Neural progenitor cell (in vitro differentiated cells): ENCODE measurements at regions not wholly inside any gene's neighbourhood (a gene's known extent, or its start where the extent isn't known, plus 50 kb on each side); places are given as distances from the start of the nearest gene placed in this dataset.

Source experiments
- DNase-seq: peaks from one replicate; pipeline ENCODE4 v3.0.0-alpha.2; 2016; ENCODE audit warnings: low spot score
- H2AFZ ChIP-seq: fragments of 200-600 bp; sonication (generic); replicated peaks from 2 replicates; pipeline ENCODE4 v1.6.1; 2016; ENCODE audit warnings: antibody characterized with exemption
- H3F3A ChIP-seq: fragments of 200-600 bp; sonication (generic); 2 replicates; pipeline ENCODE4 v1.6.1; 2016; ENCODE audit warnings: antibody characterized with exemption, low read depth
- H3K27ac ChIP-seq: fragments of 200-600 bp; sonication (generic); 2 replicates; pipeline ENCODE4 v1.5.1; 2016; ENCODE audit warnings: mild to moderate bottlenecking
- H3K27me3 ChIP-seq: fragments of 200-600 bp; sonication (generic); 2 replicates; pipeline ENCODE4 v1.6.1; 2016; ENCODE audit warnings: mild to moderate bottlenecking, moderate library complexity
- H3K36me3 ChIP-seq: fragments of 200-600 bp; sonication (generic); 2 replicates; pipeline ENCODE4 v1.5.1; 2016
- H3K4me1 ChIP-seq: fragments of 200-600 bp; sonication (generic); 2 replicates; pipeline ENCODE4 v1.6.1; 2016; ENCODE audit warnings: mixed run types
- H3K4me2 ChIP-seq: fragments of 200-600 bp; sonication (generic); 2 replicates; pipeline ENCODE4 v1.6.1; 2016
- H3K4me3 ChIP-seq: fragments of 200-600 bp; sonication (generic); 2 replicates; pipeline ENCODE4 v1.5.1; 2016
- H3K79me2 ChIP-seq: fragments of 200-600 bp; sonication (generic); 2 replicates; pipeline ENCODE4 v1.6.1; 2016; ENCODE audit warnings: low read depth
- H3K9ac ChIP-seq: fragments of 200-600 bp; sonication (generic); 2 replicates; pipeline ENCODE4 v1.6.1; 2016
- H3K9me3 ChIP-seq: fragments of 200-600 bp; sonication (generic); 2 replicates; pipeline ENCODE4 v1.5.1; 2016; ENCODE audit warnings: low read depth
- H4K20me1 ChIP-seq: fragments of 200-600 bp; sonication (generic); 2 replicates; pipeline ENCODE4 v1.6.1; 2016; ENCODE audit warnings: low read depth
- H3K27ac Mint-ChIP-seq: 3 replicates; pipeline ENCODE4 v1.8.0; 2021; ENCODE audit warnings: mixed read lengths
- H3K27me3 Mint-ChIP-seq: 2 replicates; pipeline ENCODE4 v1.8.0; 2022; ENCODE audit warnings: low read depth, mild to moderate bottlenecking, inconsistent platforms, moderate library complexity, mixed read lengths; ENCODE audit not compliant: insufficient read depth
- H3K36me3 Mint-ChIP-seq: 3 replicates; pipeline ENCODE4 v1.8.0; 2021; ENCODE audit warnings: mixed read lengths
- H3K4me1 Mint-ChIP-seq: 3 replicates; pipeline ENCODE4 v1.8.0; 2021; ENCODE audit warnings: mixed read lengths
- H3K4me3 Mint-ChIP-seq: 3 replicates; pipeline ENCODE4 v1.8.0; 2021; ENCODE audit warnings: mild to moderate bottlenecking, moderate library complexity, mixed read lengths
- H3K9me3 Mint-ChIP-seq: 3 replicates; pipeline ENCODE4 v1.8.0; 2020; ENCODE audit warnings: mixed read lengths
- EZH2 ChIP-seq: fragments of 200-600 bp; sonication (generic); IDR thresholded peaks from 2 replicates; pipeline ENCODE4 v1.6.1; 2017; ENCODE audit warnings: antibody characterized with exemption, mild to moderate bottlenecking, moderate library complexity
- EZH2phosphoT487 ChIP-seq: fragments of 200-600 bp; sonication (generic); IDR thresholded peaks from 2 replicates; pipeline ENCODE4 v1.6.1; 2017; ENCODE audit warnings: antibody characterized with exemption
- TF ChIP-seq, protein P1 (sequence below): fragments of 200-600 bp; sonication (generic); IDR thresholded peaks from 2 replicates; pipeline ENCODE4 v1.5.1; 2017; ENCODE audit warnings: antibody characterized with exemption, mild to moderate bottlenecking

DNA sequence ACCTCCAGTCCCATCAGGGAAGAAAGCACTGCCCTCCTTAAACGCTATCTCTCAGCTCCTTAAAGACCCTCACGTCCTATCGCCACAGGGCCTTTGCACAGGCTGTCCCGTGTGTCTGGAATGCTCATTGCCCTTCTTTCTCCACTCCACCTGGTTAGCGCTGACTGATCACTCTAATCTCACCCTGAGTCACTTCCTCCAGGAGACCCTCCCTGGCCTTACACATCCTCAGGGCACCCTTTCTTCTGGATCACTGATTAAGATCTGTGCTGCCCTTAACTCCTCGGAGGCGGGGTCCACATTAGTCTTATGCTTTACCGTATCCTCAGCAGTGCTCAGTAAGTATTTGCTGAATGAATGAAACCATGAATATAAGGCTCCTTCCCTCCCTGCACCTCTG lies 94.7 kb downstream of the SYNE3 start:
- TF ChIP-seq EZH2phosphoT487 (no peak), EZH2 (no peak)
- TF ChIP-seq, protein P1, sequence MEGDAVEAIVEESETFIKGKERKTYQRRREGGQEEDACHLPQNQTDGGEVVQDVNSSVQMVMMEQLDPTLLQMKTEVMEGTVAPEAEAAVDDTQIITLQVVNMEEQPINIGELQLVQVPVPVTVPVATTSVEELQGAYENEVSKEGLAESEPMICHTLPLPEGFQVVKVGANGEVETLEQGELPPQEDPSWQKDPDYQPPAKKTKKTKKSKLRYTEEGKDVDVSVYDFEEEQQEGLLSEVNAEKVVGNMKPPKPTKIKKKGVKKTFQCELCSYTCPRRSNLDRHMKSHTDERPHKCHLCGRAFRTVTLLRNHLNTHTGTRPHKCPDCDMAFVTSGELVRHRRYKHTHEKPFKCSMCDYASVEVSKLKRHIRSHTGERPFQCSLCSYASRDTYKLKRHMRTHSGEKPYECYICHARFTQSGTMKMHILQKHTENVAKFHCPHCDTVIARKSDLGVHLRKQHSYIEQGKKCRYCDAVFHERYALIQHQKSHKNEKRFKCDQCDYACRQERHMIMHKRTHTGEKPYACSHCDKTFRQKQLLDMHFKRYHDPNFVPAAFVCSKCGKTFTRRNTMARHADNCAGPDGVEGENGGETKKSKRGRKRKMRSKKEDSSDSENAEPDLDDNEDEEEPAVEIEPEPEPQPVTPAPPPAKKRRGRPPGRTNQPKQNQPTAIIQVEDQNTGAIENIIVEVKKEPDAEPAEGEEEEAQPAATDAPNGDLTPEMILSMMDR, result no peak
- no peak overlapping the region for H3K27ac ChIP-seq
- no peak overlapping the region for H3K4me3 ChIP-seq
- H3K79me2 ChIP-seq, result no peaks in the 10 kb centered on the region
- H3K9me3 ChIP-seq, result no peaks in the 10 kb centered on the region
- no peak overlapping the region for H3K4me3 Mint-ChIP-seq
- peaks cover 6% of the 10 kb centered on the region for H3K27me3 Mint-ChIP-seq
- peak overlapping the region; percentile 16 for H3K27ac Mint-ChIP-seq
- no peaks in the 10 kb centered on the region for H3F3A ChIP-seq
- H3K36me3 ChIP-seq, result no peaks in the 10 kb centered on the region
- no peaks in the 10 kb centered on the region for H3K4me1 Mint-ChIP-seq
- no peaks in the 10 kb centered on the region for H3K36me3 Mint-ChIP-seq
- H4K20me1 ChIP-seq, result no peaks in the 10 kb centered on the region
- H3K9me3 Mint-ChIP-seq, result peaks cover 7% of the 10 kb centered on the region
- no peak for DNase-seq
- H2AFZ ChIP-seq, result no peak overlapping the region
- H3K4me2 ChIP-seq, result no peak overlapping the region
- no peaks in the 10 kb centered on the region for H3K27me3 ChIP-seq
- no peaks in the 10 kb centered on the region for H3K4me1 ChIP-seq
- no peak overlapping the region for H3K9ac ChIP-seq

DNA sequence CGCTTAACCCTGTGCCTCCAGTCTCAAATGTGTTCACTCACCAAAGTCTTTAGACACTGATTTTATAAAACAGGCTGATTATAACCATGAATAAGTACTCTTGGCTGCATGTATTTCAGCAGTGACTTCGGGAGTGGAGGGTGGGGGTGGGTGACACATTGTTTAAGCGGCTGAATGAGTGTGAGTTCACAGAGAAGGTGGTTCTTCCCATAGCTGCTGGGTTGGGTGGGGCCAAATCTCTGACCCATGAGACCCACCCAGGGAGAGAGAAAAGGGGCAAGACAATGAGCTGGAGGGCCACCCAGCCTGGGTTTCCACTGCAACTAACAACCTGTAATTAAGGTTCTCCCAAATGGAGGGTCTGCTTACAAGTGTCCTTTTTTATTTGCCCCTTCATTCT lies 96.4 kb downstream of the SYNE3 start:
- Histone ChIP-seq H3K27ac (no peak overlapping the region), H3K4me3 (no peak overlapping the region), H3K4me2 (no peak overlapping the region), H3F3A (no peaks in the 10 kb centered on the region), H3K27me3 (no peaks in the 10 kb centered on the region), H3K79me2 (no peaks in the 10 kb centered on the region), H3K9ac (no peak overlapping the region), H3K4me1 (no peaks in the 10 kb centered on the region), H4K20me1 (no peaks in the 10 kb centered on the region), H2AFZ (no peak overlapping the region), H3K9me3 (no peaks in the 10 kb centered on the region), H3K36me3 (no peaks in the 10 kb centered on the region)
- no peak for DNase-seq
- no peak overlapping the region for H3K27ac Mint-ChIP-seq
- peaks cover 3% of the 10 kb centered on the region for H3K27me3 Mint-ChIP-seq
- H3K36me3 Mint-ChIP-seq, result no peaks in the 10 kb centered on the region
- no peak overlapping the region for H3K4me3 Mint-ChIP-seq
- TF ChIP-seq EZH2 (no peak), EZH2phosphoT487 (no peak)
- TF ChIP-seq, protein P1, result no peak
- no peaks in the 10 kb centered on the region for H3K4me1 Mint-ChIP-seq
- H3K9me3 Mint-ChIP-seq, result peaks cover 7% of the 10 kb centered on the region

DNA sequence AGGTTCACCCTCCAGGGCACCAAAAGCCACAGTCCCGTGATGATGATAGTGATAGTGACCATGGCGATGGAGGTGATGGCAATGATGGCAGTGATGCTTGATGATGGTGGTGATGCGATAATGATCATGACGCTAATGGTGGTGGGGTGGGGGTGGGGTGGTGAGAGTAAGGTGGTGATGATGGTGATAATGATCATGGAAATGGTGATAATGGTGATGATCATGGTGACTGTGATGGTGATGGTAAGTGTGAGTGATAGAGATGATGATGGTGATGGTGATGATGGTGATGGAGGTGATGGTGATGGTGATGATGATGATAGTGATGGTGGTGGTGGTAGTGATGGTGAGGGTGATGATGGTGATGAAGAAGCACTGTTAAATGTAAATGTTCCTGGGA lies 96.9 kb downstream of the SYNE3 start:
- H3K27ac ChIP-seq, result no peak overlapping the region
- H3K4me1 Mint-ChIP-seq, result no peaks in the 10 kb centered on the region
- no peaks in the 10 kb centered on the region for H3F3A ChIP-seq
- no peak overlapping the region for H3K9ac ChIP-seq
- H3K27me3 Mint-ChIP-seq, result peaks cover 3% of the 10 kb centered on the region
- no peaks in the 10 kb centered on the region for H3K4me1 ChIP-seq
- no peak overlapping the region for H3K27ac Mint-ChIP-seq
- H3K9me3 ChIP-seq, result no peaks in the 10 kb centered on the region
- no peaks in the 10 kb centered on the region for H4K20me1 ChIP-seq
- no peak overlapping the region for H3K4me2 ChIP-seq
- TF ChIP-seq EZH2phosphoT487 (no peak), EZH2 (no peak)
- TF ChIP-seq, protein P1, result no peak
- no peaks in the 10 kb centered on the region for H3K79me2 ChIP-seq
- DNase-seq, result no peak
- no peaks in the 10 kb centered on the region for H3K36me3 ChIP-seq
- no peaks in the 10 kb centered on the region for H3K36me3 Mint-ChIP-seq
- peaks cover 7% of the 10 kb centered on the region for H3K9me3 Mint-ChIP-seq
- H2AFZ ChIP-seq, result no peak overlapping the region
- no peaks in the 10 kb centered on the region for H3K27me3 ChIP-seq
- no peak overlapping the region for H3K4me3 ChIP-seq
- H3K4me3 Mint-ChIP-seq, result no peak overlapping the region
